Endothelial cell of umbilical vein (primary cell): ENCODE measurements at regions not wholly inside any gene's neighbourhood (a gene's known extent, or its start where the extent isn't known, plus 50 kb on each side); places are given as distances from the start of the nearest gene placed in this dataset.

Experiments used
- BruUV-seq: library from RNA; stranded (reverse); fragments of 400-500 nt; replicated peaks from 2 replicates; lab custom pipeline; 2021; lab: Mats Ljungman, UMichigan
- CTCF ChIA-PET: fragments of 300-600, 350-600 bp; sonication (Branson Sonifier 250); formaldehyde crosslinking; loops from one replicate; lab custom pipeline; 2021; ENCODE audit warnings: antibody characterized with exemption, inconsistent platforms; lab: Charles Lee
- POLR2A ChIA-PET: fragments of 300-600, 350-600 bp; sonication (Branson Sonifier 250); formaldehyde crosslinking; loops from one replicate; lab custom pipeline; 2021; ENCODE audit warnings: antibody characterized with exemption, inconsistent platforms; lab: Charles Lee
- DNase-seq: peaks from one replicate; pipeline ENCODE4 v3.0.0-alpha.2; 2011; ENCODE audit warnings: low read depth, low spot score
- FAIRE-seq: peaks from 2 replicates; lab custom pipeline; 2011; peaks lifted over from hg19 to GRCh38; lab: Jason Lieb, UNC
- H2AFZ ChIP-seq: 2 replicates; pipeline ENCODE4 v1.6.0; 2012; ENCODE audit warnings: low read depth, low read length, control low read depth, inconsistent platforms
- H3K27ac ChIP-seq: 2 replicates; pipeline ENCODE4 v1.5.1; 2011; ENCODE audit warnings: low read depth, mild to moderate bottlenecking, control low read depth, low read length, moderate library complexity; ENCODE audit not compliant: insufficient read depth
- H3K27me3 ChIP-seq, 2 experiments: 2 replicates each; pipeline versions ENCODE4 v1.6.0 to v1.6.1; 2011; ENCODE audit warnings: low read length in 2 of 2, mixed read lengths in 1 of 2; ENCODE audit not compliant: control insufficient read depth in 2 of 2, insufficient read depth in 2 of 2
- H3K36me3 ChIP-seq, 2 experiments: 2 replicates in 1 of 2; 3 replicates in 1 of 2; pipeline ENCODE4 v1.5.1; 2011; ENCODE audit warnings: low read length in 2 of 2, mild to moderate bottlenecking in 1 of 2, moderate library complexity in 1 of 2; ENCODE audit not compliant: control insufficient read depth in 2 of 2, insufficient read depth in 2 of 2; ENCODE audit errors: extremely low read depth in 1 of 2
- H3K4me1 ChIP-seq: 3 replicates; pipeline ENCODE4 v1.5.1; 2011; ENCODE audit warnings: mild to moderate bottlenecking, low read length; ENCODE audit not compliant: control insufficient read depth, insufficient read depth; ENCODE audit errors: extremely low read depth
- H3K4me2 ChIP-seq: 2 replicates; pipeline ENCODE4 v1.6.1; 2011; ENCODE audit warnings: low read length, control low read depth, mixed read lengths; ENCODE audit not compliant: insufficient read depth
- H3K4me3 ChIP-seq, 3 experiments: fragments of 200-600 bp in 1 of 3; sonication (generic), shearing (Covaris generic) in 1 of 3; replicated peaks in 1 of 3; 2 replicates each; pipeline ENCODE4 v1.5.1; 2011 to 2016; ENCODE audit warnings: control low read depth in 3 of 3, low read length in 3 of 3, mild to moderate bottlenecking in 2 of 3, inconsistent platforms in 1 of 3, low read depth in 1 of 3, moderate library complexity in 1 of 3; ENCODE audit not compliant: insufficient read depth in 1 of 3
- H3K79me2 ChIP-seq: 2 replicates; pipeline ENCODE4 v1.6.0; 2012; ENCODE audit warnings: low read length, inconsistent platforms; ENCODE audit not compliant: control insufficient read depth, insufficient read depth
- H3K9ac ChIP-seq: replicated peaks from 2 replicates; pipeline ENCODE3; 2011; ENCODE audit warnings: low read length, control low read depth; ENCODE audit not compliant: insufficient read depth; ENCODE audit errors: extremely low read depth
- H3K9me1 ChIP-seq: replicated peaks from 3 replicates; pipeline ENCODE4 v1.6.0; 2011; ENCODE audit warnings: mild to moderate bottlenecking, low read length; ENCODE audit not compliant: control insufficient read depth, insufficient read depth; ENCODE audit errors: extremely low read depth
- H3K9me3 ChIP-seq: replicated peaks from 2 replicates; pipeline ENCODE4 v1.5.1; 2012; ENCODE audit warnings: low read length, inconsistent platforms; ENCODE audit not compliant: control insufficient read depth, insufficient read depth
- H4K20me1 ChIP-seq: replicated peaks from 2 replicates; pipeline ENCODE3; 2011; ENCODE audit warnings: mild to moderate bottlenecking, low read length; ENCODE audit not compliant: control insufficient read depth, insufficient read depth; ENCODE audit errors: extremely low read depth
- CTCF ChIP-seq, 2 donors: IDR thresholded peaks; 1 replicate in 1 of 2; 2 replicates in 1 of 2; pipeline ENCODE4 v1.5.1; 2011; ENCODE audit warnings: low read length in 2 of 2, mild to moderate bottlenecking in 2 of 2, moderate library complexity in 2 of 2, control low read depth in 1 of 2, inconsistent platforms in 1 of 2, low read depth in 1 of 2; ENCODE audit not compliant: insufficient read depth in 1 of 2; ENCODE audit errors: extremely low read depth in 1 of 2
- EZH2 ChIP-seq: IDR thresholded peaks from 2 replicates; pipeline ENCODE4 v1.6.1; 2012; ENCODE audit warnings: borderline replicate concordance, low read depth, mild to moderate bottlenecking, moderate library complexity, low read length, inconsistent platforms; ENCODE audit not compliant: severe bottlenecking
- FOS ChIP-seq: IDR thresholded peaks from 2 replicates; pipeline ENCODE4 v1.6.1; 2011; ENCODE audit warnings: mild to moderate bottlenecking, low read length, moderate library complexity, borderline replicate concordance; ENCODE audit not compliant: insufficient read depth
- GATA2 ChIP-seq: IDR thresholded peaks from 2 replicates; pipeline ENCODE4 v1.7.0; 2011; ENCODE audit warnings: low read depth, mild to moderate bottlenecking, moderate library complexity, mixed read lengths, low read length; ENCODE audit not compliant: insufficient read length, insufficient read depth
- JUN ChIP-seq: IDR thresholded peaks from 2 replicates; pipeline ENCODE4 v1.6.1; 2011; ENCODE audit warnings: borderline replicate concordance, low read depth; ENCODE audit not compliant: insufficient read length, insufficient read depth
- MYC ChIP-seq: IDR thresholded peaks from one replicate; pipeline ENCODE4 v1.6.1; 2011; ENCODE audit warnings: mild to moderate bottlenecking, low read depth, low read length
- POLR2A ChIP-seq: IDR thresholded peaks from 2 replicates; pipeline ENCODE4 v1.6.1; 2012; ENCODE audit warnings: low read depth, mild to moderate bottlenecking, control low read depth, low read length
- POLR2AphosphoS5 ChIP-seq: IDR thresholded peaks from 2 replicates; pipeline ENCODE4 v1.6.1; 2012; ENCODE audit warnings: low read depth, mild to moderate bottlenecking, control low read depth, low read length, moderate library complexity; ENCODE audit not compliant: insufficient read depth
- dilution Hi-C: fragments of 300-500 bp; cut with MboI; formaldehyde crosslinking; loops from one replicate; pipeline ENCODE4 v1.15.0; 2019; ENCODE audit warnings: low sequenced_read_pairs; ENCODE audit not compliant: extremely low pct_ligation_motif_present
- intact Hi-C: fragments of 100-400 bp; cut with micrococcal nuclease; formaldehyde crosslinking; loops from one replicate; pipeline ENCODE4 v1.10.0; 2022
- TF ChIP-seq, protein P1 (sequence below): IDR thresholded peaks from 2 replicates; pipeline ENCODE4 v1.6.1; 2011; ENCODE audit not compliant: insufficient read depth, insufficient read length

- Histone ChIP-seq H3K4me2 (no peak overlapping the region), H3K79me2 (peaks cover 84% of the 10 kb centered on the region), H3K27ac (no peak overlapping the region), H3K9ac (no peak overlapping the region), H2AFZ (no peak overlapping the region), H3K36me3 (no peaks in the 10 kb centered on the region), H4K20me1 (no peaks in the 10 kb centered on the region), H3K9me1 (no peaks in the 10 kb centered on the region), H3K4me3 (no peak overlapping the region), H3K9me3 (no peaks in the 10 kb centered on the region), H3K4me1 (peaks cover 37% of the 10 kb centered on the region), H3K27me3 (no peaks in the 10 kb centered on the region)
- TF ChIP-seq FOS (no peak), JUN (no peak), CTCF (IDR thresholded peaks at IDR 0.05; ENCODE audit: extremely low read depth in 1 of 2, insufficient read depth in 1 of 2, low read depth in 1 of 2, low read length in 2 of 2) (no peak), GATA2 (no peak), MYC (no peak), EZH2 (no peak), POLR2AphosphoS5 (no peak), POLR2A (no peak)
- TF ChIP-seq, protein P1, sequence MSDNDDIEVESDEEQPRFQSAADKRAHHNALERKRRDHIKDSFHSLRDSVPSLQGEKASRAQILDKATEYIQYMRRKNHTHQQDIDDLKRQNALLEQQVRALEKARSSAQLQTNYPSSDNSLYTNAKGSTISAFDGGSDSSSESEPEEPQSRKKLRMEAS = no peak
- no peak for DNase-seq
- dilution Hi-C loops (no loop called here), intact Hi-C loops (no loop called here)
- POLR2A ChIA-PET = interaction anchor here (0.7 kb wide), 1 partner anchor 42 kb away, joined by 4 read pairs; no protein-coding TSS in a partner anchor
- BruUV-seq = no TSS peak
- CTCF ChIA-PET = interaction anchor here (1.1 to 14.5 kb wide), 5 partner anchors 10 to 83 kb away, joined by 3 to 139 read pairs (median 3); no protein-coding TSS in a partner anchor
- no peak for FAIRE-seq
Observed at GRCh38 chr1:201742955-201743805, 85.8 kb upstream of the IPO9 start.
